B cell (primary cell): ENCODE measurements at regions not wholly inside any gene's neighbourhood (a gene's known extent, or its start where the extent isn't known, plus 50 kb on each side); places are given as distances from the start of the nearest gene placed in this dataset.

Source experiments
- ATAC-seq: fragments of 200-7000 bp; cut with Tn5 transposase; one replicate; pipeline ENCODE4 v1.10.0; 2021; ENCODE audit warnings: low read depth, mild to moderate bottlenecking, moderate number of reproducible peaks, moderate library complexity
- CTCF ChIA-PET: fragments of 350-600 bp; sonication (Branson Sonifier 250); formaldehyde crosslinking; loops from one replicate; lab custom pipeline; 2021; ENCODE audit warnings: antibody characterized with exemption, inconsistent platforms; lab: Charles Lee
- POLR2A ChIA-PET: fragments of 350-600 bp; sonication (Branson Sonifier 250); formaldehyde crosslinking; loops from one replicate; lab custom pipeline; 2021; ENCODE audit warnings: antibody characterized with exemption; lab: Charles Lee
- DNase-seq: peaks from one replicate; pipeline ENCODE4 v3.0.0; 2013
- H2AFZ ChIP-seq: 2 replicates; pipeline ENCODE4 v1.6.1; 2012; ENCODE audit warnings: mild to moderate bottlenecking, low read depth, low read length; ENCODE audit not compliant: insufficient read depth, poor library complexity, severe bottlenecking
- H3K27ac ChIP-seq, 2 donors: 1 replicate in 1 of 2; 2 replicates in 1 of 2; pipeline ENCODE4 v1.5.1; 2012 to 2013; ENCODE audit warnings: low read length in 2 of 2, mild to moderate bottlenecking in 2 of 2, moderate library complexity in 1 of 2
- H3K27me3 ChIP-seq, 4 experiments: fragments of 200-600 bp in 1 of 4; sonication (generic) in 1 of 4; replicated peaks in 1 of 4; 1 replicate in 2 of 4; 2 replicates in 2 of 4; pipeline versions ENCODE4 v1.6.1 to v1.7.0; 2013 to 2016; ENCODE audit warnings: low read length in 3 of 4, mild to moderate bottlenecking in 2 of 4, mixed read lengths in 1 of 4, moderate library complexity in 1 of 4; ENCODE audit not compliant: insufficient read depth in 4 of 4, control insufficient read depth in 3 of 4; ENCODE audit errors: control extremely low read depth in 1 of 4
- H3K36me3 ChIP-seq, 2 experiments: replicated peaks in 1 of 2; 1 replicate in 1 of 2; 2 replicates in 1 of 2; pipeline versions ENCODE4 v1.6.1 to v1.7.1; 2013; ENCODE audit warnings: low read length in 1 of 2; ENCODE audit not compliant: insufficient read depth in 2 of 2, control insufficient read depth in 1 of 2; ENCODE audit errors: control extremely low read depth in 1 of 2, extremely low read depth in 1 of 2
- H3K4me1 ChIP-seq, 2 donors: fragments of 200-600 bp in 1 of 2; sonication (generic) in 1 of 2; 1 replicate in 1 of 2; 2 replicates in 1 of 2; pipeline versions ENCODE4 v1.5.1 to v1.6.1; 2013 to 2017; ENCODE audit warnings: low read length in 2 of 2; ENCODE audit not compliant: control insufficient read depth in 2 of 2, insufficient read depth in 2 of 2
- H3K4me2 ChIP-seq: replicated peaks from 2 replicates; pipeline ENCODE3; 2012; ENCODE audit warnings: mild to moderate bottlenecking, low read depth, low read length; ENCODE audit not compliant: poor library complexity, severe bottlenecking
- H3K4me3 ChIP-seq, 5 experiments: fragments of 200-600 bp in 1 of 5; sonication (generic) in 1 of 5; 1 replicate in 3 of 5; 2 replicates in 2 of 5; pipeline versions ENCODE4 v1.5.1 to v1.7.0; 2011 to 2016; ENCODE audit warnings: low read length in 4 of 5, mild to moderate bottlenecking in 4 of 5, low read depth in 2 of 5, control low read depth in 1 of 5, moderate library complexity in 1 of 5; ENCODE audit not compliant: insufficient read depth in 1 of 5; ENCODE audit errors: control extremely low read depth in 1 of 5, extremely low read depth in 1 of 5
- H3K79me2 ChIP-seq: fragments of 200-600 bp; sonication (generic); one replicate; pipeline ENCODE4 v1.6.0; 2016; ENCODE audit warnings: low read length; ENCODE audit not compliant: control insufficient read depth, insufficient read depth
- H3K9ac ChIP-seq: fragments of 200-600 bp; sonication (generic); 2 replicates; pipeline ENCODE4 v1.6.1; 2017; ENCODE audit warnings: mild to moderate bottlenecking, low read length, moderate library complexity
- H3K9me3 ChIP-seq, 3 donors: one replicate each; pipeline versions ENCODE4 v1.6.1 to v1.7.1; 2013; ENCODE audit warnings: low read length in 2 of 3; ENCODE audit not compliant: control insufficient read depth in 2 of 3, insufficient read depth in 1 of 3; ENCODE audit errors: control extremely low read depth in 1 of 3
- H4K20me1 ChIP-seq: 2 replicates; pipeline ENCODE4 v1.6.0; 2012; ENCODE audit warnings: mild to moderate bottlenecking, low read length; ENCODE audit not compliant: insufficient read depth, control insufficient read depth, poor library complexity, severe bottlenecking
- H3K27ac Mint-ChIP-seq: one replicate; pipeline ENCODE4 v1.8.0; 2021; ENCODE audit warnings: mixed read lengths
- H3K27me3 Mint-ChIP-seq: one replicate; pipeline ENCODE4 v1.8.0; 2021; ENCODE audit warnings: mixed read lengths
- H3K4me1 Mint-ChIP-seq: one replicate; pipeline ENCODE4 v1.8.0; 2021; ENCODE audit warnings: mixed read lengths
- H3K4me3 Mint-ChIP-seq: one replicate; pipeline ENCODE4 v1.8.0; 2021; ENCODE audit warnings: mixed read lengths
- H3K9me3 Mint-ChIP-seq: one replicate; pipeline ENCODE4 v1.8.0; 2022; ENCODE audit warnings: mixed read lengths; ENCODE audit not compliant: insufficient read depth
- CTCF ChIP-seq: fragments of 200-600 bp; IDR thresholded peaks from one replicate; pipeline ENCODE4 v1.8.0; 2022; ENCODE audit warnings: antibody characterized with exemption, mild to moderate bottlenecking
- EZH2 ChIP-seq: IDR thresholded peaks from 2 replicates; pipeline ENCODE4 v1.6.1; 2012; ENCODE audit warnings: borderline replicate concordance, low read depth, mild to moderate bottlenecking, moderate library complexity, low read length; ENCODE audit not compliant: insufficient read depth, poor library complexity, severe bottlenecking
- WGBS: methylation state at CpG from one replicate; pipeline ENCODE4 v1.1.5; 2013; ENCODE audit warnings: missing lambda C conversion rate; ENCODE audit not compliant: insufficient coverage; 5-methylcytosine and 5-hydroxymethylcytosine counted together
- intact Hi-C: fragments of 100-400 bp; cut with micrococcal nuclease; formaldehyde crosslinking; loops from one replicate; pipeline ENCODE4 v1.10.0; 2022

GRCh38 chr10:21311426-21311825 lies 214.1 kb downstream of the SKIDA1 start:
- Histone ChIP-seq H3K4me2 (no peak overlapping the region), H3K27ac (no peak overlapping the region), H3K36me3 (no peaks in the 10 kb centered on the region), H3K4me3 (no peak overlapping the region), H3K9me3 (no peaks in the 10 kb centered on the region), H3K27me3 (no peaks in the 10 kb centered on the region), H4K20me1 (no peaks in the 10 kb centered on the region), H3K4me1 (no peaks in the 10 kb centered on the region), H2AFZ (no peak overlapping the region), H3K9ac (no peak overlapping the region), H3K79me2 (no peaks in the 10 kb centered on the region)
- Mint-ChIP-seq H3K27me3 (no peaks in the 10 kb centered on the region), H3K4me3 (no peak overlapping the region), H3K27ac (no peak overlapping the region), H3K4me1 (no peaks in the 10 kb centered on the region), H3K9me3 (no peaks in the 10 kb centered on the region)
- intact Hi-C loops = no loop called here
- WGBS = 87% methylated on average over 6 of the region's 6 CpGs
- TF ChIP-seq EZH2 (no peak), CTCF (no peak)
- DNase-seq (no peak), ATAC-seq (no peak)
- CTCF ChIA-PET = no interaction called here
- POLR2A ChIA-PET = no interaction called here

- Mint-ChIP-seq H3K27ac (no peak overlapping the region), H3K9me3 (no peaks in the 10 kb centered on the region), H3K27me3 (no peaks in the 10 kb centered on the region), H3K4me1 (no peaks in the 10 kb centered on the region), H3K4me3 (no peak overlapping the region)
- ChIA-PET CTCF (no interaction called here), POLR2A (no interaction called here)
- TF ChIP-seq CTCF = no peak
- TF ChIP-seq EZH2 = no peak
- H3K4me2 ChIP-seq = no peak overlapping the region
- H3K27ac ChIP-seq = no peak overlapping the region
- WGBS = 50% methylated on average over 2 of the region's 3 CpGs
- DNase-seq (no peak), ATAC-seq (no peak)
- no peak overlapping the region for H3K4me3 ChIP-seq
- no peaks in the 10 kb centered on the region for H4K20me1 ChIP-seq
- no peaks in the 10 kb centered on the region for H3K27me3 ChIP-seq
- intact Hi-C loops = no loop called here
- no peak overlapping the region for H3K9ac ChIP-seq
- no peaks in the 10 kb centered on the region for H3K36me3 ChIP-seq
- no peaks in the 10 kb centered on the region for H3K79me2 ChIP-seq
- no peak overlapping the region for H2AFZ ChIP-seq
- H3K4me1 ChIP-seq = no peaks in the 10 kb centered on the region
- no peaks in the 10 kb centered on the region for H3K9me3 ChIP-seq
Observed at GRCh38 chr10:21309427-21309826, 216.1 kb downstream of the SKIDA1 start.
